ENCODE measurements at regions not wholly inside any gene's neighbourhood (a gene's known extent, or its start where the extent isn't known, plus 50 kb on each side); places are given as distances from the start of the nearest gene placed in this dataset.
"Not testable (repeated sequence)": the region's sequence is repeated elsewhere in the genome, so short reads cannot be mapped to it uniquely, and the experiment has no call there.

DNA sequence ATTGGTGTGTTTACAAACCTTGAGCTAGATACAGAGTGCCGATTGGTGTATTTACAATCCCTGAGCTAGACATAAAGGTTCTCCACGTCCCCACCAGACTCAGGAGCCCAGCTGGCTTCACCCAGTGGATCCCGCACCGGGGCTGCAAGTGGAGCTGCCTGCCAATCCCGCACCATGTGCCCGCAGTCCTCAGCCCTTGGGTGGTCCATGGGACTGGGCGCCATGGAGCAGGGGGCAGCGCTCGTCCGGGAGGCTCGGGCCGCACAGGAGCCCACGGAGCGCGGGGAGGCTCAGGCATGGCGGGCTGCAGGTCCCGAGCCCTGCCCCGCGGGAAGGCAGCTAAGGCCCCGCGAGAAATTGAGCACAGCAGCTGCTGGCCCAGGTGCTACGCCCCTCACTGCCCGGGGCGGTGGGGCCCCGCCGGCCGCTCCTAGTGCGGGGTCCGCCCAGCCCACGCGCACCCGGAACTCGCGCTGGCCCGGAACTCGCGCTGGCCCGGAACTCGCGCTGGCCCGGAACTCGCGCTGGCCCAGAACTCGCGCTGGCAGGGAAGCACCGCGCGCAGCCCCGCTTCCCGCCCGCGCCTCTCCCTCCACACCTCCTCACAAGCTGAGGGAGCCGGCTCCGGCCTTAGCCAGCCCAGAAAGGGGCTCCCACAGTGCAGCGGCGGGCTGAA, 342.2 kb downstream of the RFPL4B start:
- TF ChIP-seq, protein P1, sequence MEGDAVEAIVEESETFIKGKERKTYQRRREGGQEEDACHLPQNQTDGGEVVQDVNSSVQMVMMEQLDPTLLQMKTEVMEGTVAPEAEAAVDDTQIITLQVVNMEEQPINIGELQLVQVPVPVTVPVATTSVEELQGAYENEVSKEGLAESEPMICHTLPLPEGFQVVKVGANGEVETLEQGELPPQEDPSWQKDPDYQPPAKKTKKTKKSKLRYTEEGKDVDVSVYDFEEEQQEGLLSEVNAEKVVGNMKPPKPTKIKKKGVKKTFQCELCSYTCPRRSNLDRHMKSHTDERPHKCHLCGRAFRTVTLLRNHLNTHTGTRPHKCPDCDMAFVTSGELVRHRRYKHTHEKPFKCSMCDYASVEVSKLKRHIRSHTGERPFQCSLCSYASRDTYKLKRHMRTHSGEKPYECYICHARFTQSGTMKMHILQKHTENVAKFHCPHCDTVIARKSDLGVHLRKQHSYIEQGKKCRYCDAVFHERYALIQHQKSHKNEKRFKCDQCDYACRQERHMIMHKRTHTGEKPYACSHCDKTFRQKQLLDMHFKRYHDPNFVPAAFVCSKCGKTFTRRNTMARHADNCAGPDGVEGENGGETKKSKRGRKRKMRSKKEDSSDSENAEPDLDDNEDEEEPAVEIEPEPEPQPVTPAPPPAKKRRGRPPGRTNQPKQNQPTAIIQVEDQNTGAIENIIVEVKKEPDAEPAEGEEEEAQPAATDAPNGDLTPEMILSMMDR (conservative IDR thresholded peaks at IDR 0.05), result not testable (repeated sequence)
- not testable (repeated sequence) for TF ChIP-seq ZFX (IDR thresholded peaks at IDR 0.05)

Measured in C4-2B (cell line).